NCI-H1048 (cell line): ENCODE measurements at regions not wholly inside any gene's neighbourhood (a gene's known extent, or its start where the extent isn't known, plus 50 kb on each side); places are given as distances from the start of the nearest gene placed in this dataset.

Experiments used
- DNase-seq: peaks from one replicate; lab custom pipeline; 2025; lab: John Stamatoyannopoulos, UW

DNA sequence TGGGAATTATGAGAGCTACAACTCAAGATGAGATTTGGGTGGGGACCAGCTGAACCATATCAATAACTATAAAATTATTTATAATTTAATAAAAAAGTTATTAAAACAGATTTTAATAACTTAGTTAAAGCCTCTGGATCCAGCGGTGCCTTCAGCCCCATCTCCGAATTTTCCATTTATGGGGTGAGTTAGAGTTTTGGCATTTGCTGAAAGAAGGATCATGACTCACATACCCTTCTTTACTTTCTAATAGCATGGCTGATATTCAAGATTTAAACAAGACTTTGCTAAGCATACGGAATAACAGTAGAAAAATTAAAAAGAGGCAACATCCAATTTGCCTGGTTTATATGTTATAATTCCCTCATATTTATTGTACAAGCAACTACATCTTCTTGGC is 94.5 kb downstream of the RDH14 start:
- no peak for DNase-seq

DNA sequence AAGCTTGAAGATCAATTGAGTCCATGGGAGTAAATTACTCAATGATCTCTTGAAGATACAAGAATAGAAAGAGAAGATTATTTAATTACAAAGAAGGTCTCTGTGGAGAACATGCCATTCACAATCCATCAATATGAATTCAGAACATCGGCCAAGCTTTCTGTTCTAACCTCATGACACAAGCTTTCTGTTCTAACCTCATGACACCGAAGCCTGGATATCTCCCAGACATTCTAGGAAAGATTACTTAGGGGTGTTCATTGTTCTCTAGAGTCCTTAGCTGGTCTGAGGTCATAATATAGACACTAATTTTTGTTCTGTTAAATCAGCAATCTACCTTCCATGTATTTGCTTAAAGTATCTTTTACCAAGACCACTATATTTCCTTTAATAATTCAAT is 95.5 kb downstream of the RDH14 start:
- no peak for DNase-seq

DNA sequence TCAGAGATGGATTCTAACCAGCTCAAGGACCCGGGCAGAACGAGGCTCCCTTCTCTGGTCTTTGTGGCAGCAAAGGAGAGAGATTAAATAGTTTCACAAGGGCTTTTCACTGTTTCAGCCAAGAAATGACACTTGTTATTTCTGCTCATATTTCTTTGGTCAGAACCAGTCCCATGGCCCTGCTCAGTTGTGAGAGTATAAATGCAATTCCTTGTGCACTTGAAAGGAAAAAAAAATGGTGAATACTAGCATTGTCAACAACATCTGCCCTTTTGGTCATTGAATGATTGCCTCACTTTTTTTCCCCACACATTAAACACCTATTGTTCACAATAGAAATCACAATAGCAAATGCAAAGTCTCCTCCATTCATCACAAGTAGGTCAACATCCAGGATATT is 104.4 kb downstream of the RDH14 start:
- no peak for DNase-seq

DNA sequence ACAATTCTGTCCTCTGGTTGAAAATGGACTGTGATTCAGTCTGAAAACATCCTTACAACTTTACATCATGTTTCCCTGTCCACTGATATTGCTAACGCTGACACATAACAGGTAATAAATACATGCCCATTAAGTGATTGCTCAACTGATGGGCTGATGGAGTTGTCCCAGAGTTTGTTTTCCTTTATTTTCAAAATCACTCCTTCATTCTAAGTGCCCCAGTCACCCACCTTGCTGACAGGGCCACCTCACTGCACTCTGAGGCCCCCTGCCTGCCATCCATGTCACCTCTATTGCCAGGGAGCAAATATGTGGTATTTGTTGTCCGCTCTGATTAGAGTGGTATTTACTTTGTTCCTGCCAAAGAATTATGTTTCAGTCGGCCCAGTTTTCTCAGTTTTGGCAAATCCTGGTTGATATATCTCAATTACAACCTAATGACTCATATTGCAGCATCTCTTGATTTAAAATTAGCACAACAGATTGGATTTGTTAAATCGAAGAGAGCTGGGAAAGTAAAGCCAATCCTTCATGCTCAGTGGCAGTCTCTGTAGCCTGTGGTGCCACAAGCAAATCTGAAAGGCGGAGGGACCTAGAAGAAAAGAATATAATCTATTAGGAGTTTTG is 105.1 kb downstream of the RDH14 start:
- DNase-seq, result no peak

DNA sequence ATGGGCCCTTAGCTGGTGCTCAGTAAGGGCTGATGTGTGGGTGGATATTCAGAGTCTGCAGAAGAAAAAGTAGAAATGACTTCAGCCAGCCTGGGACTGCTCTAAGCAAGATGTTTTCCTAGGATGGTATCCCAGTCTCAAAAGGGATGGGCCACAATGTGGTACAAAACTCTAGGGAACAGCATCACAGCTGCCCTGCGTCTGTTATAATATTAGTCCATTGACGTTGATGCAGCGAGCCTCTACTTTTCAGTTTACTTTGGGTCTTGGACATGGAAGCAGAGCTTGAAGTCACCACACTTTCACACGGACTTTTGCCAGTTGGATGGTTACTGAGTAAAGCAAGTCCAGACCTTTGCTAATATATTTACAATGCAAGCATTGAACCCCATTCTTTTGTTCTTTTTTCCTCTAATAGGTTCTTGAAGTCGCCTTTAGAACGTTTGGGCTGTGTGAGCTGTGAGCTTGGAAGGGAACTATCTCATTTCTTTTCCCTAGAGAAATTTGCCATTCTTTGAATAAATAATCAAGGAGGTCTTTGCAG is 105.7 kb downstream of the RDH14 start:
- DNase-seq, result no peak

DNA sequence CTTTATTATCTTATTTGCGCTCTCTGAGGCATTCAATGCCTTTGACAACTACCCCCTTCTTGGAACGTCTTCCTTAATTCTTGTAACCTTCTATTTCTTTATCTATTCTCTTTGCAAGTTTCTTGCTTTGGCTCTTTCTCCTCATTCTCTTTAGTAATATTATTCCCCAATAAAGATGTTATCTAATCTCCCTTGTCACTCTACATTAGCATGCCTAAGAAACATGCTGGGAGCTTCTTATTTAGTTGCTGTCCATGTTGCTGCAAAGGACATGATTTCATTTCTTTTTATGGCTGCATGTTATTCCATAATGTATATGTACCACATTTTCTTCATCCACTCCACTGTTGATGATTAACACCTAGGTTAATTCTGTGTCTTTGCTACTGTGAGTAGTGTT is 113.7 kb downstream of the RDH14 start:
- DNase-seq, result no peak

DNA sequence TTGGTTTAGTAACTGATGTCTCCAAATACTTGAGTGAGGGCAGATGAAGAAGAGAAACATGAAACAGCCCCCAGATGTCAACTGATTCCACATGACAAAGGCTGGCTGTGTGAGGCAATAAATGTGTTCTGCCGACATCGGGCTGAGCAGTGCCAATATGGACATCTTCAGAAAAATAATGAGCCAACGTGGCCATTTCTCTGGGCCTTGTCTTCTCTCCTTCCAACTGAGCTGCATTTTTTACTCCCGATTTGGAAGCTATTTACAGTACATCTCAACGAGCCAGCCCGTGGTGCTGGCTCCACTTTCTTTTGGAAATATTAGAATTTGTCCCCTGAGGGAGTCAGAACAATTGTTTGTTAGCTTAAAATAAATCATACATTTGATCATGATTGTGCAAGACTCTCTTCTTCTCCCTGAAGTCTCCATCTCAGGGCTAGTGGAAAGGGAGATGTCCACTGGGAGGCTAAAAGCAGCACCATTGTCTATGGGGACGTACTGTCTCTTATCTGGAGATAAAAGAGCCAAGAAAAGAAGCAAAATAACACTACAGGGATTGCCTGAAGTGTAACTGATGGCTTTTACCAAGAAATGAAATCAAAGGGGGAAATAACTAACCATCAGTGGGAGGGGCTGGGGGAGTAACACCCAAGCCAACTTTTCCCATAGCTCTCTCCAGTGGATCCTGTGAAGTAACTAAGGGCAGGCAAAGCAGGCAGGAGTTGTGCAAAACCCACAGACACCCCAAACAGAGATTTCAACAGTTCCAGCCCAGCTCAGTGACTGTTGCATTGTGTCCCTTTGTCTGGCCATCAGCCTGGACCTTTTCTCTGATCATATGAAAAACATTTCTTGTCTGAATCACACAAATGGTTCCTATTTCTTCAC is 114.8 kb downstream of the RDH14 start:
- no peak for DNase-seq

DNA sequence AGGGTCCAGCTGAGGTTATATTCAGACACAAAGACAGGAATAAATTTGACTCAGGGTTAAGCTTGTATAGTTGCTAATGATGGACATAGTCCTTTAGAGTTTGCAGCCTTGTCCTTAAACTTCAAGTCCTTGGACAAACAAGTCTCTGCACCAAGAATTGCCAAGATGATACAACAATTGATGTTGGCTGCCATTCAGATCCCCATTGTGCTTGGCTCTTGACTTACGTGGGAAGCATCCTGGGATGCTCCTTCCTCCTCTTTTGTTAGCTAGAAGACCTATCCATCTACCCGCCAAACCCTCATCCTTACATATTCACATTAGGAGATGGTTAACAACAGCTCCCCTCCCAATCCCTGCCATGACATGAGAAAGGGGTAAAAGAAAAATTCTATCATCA is 115.6 kb downstream of the RDH14 start:
- no peak for DNase-seq

DNA sequence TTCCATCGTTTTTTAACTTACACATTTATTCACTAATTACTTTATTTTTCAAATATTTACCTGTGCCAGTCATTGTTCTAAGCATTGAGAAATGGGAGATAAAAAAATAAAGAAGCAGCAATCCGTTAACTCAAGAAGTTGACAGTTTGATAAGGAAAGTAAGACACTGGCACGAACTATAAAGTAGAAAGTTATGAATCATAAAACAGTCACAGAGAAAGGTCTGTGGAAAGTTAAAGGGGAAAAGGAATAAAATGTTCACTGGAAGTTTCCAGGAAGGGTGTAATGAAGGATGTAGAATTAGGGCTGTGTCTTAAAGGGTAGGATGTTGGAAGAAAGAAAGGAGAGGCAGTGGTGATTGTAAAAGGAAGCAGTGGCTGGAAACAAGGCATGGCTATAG is 118.9 kb downstream of the RDH14 start:
- DNase-seq, result no peak

DNA sequence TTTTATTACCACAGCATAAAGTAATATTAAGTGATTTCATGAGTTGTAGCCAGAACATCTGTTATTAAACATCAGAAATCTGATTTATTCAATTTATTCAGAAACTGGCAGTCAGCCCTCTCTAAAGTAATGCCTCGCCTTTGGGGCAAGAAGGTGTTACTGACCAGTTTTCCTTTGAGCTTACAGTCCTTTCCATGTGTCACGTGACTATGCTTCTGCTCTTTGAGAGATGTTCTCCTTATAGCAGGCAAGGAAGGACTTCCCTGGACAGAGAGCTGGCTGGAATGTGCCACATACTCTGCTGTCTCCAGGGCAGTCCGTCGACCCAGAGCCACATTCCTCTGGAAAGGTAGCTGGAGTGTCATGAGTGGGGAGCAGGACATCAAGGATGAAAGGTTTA is 119.7 kb downstream of the RDH14 start:
- DNase-seq, result no peak

DNA sequence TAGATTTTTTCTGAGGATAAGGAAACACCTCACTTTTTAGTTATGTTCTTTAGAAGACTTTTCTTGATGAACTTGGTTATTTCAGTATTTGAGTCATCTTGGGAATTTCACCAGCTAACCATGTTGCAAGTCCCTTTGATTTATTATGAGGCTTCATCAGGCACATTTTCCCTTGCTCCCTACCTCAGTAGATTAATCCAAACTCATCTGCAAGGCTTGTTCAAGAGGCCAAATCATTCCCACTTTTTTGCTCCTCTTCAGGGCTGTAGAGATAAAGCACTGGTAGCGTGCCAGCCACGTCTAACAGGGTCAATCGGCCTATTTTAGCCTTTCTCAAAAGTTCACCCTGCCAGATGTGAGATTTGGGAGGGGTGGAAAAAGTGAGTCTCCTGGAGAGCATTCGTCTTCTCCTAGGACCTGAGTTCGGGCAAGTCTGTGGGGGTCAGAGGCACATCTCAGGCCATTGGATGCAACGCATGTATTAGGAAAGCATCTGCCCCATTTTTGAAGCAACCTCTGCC is 120.3 kb downstream of the RDH14 start:
- DNase-seq, result no peak

DNA sequence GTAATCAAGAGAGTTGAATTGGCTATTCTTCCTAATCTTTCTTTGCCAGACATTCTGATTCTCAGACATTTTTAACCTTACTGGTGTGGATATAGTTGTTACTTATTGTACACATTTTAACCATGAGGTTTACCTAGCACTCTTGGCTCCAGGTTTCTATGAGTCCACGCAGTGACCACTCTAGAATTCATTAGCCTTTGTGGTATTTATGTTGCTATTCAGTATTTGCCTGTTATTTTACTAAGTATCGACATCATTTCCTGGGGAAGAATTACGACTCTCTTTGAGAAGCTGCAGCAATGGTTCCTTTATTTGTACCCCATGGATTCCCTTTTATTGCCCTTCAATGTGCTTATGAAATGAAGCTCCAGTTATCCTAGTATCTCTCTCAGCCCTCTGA is 120.7 kb downstream of the RDH14 start:
- DNase-seq, result no peak

DNA sequence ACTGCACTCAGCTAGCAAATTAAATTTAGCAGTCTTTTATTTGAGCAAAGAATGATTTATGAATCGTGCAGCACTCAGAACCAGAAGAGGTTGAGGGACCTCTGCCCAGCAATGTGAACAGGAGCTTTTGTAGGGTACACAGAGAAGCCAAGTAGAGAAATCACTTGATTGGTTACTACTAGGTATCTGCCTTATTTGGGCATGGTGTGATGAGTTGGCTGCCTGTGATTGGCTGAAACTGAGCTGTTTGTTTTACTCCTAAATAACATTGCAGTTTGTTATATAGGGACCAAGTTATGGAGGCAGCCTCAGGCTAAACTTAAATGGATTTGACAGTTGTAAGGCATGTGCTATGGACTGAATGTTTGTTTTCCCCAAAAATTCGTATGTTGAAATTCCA is 122.5 kb downstream of the RDH14 start:
- DNase-seq, result no peak

DNA sequence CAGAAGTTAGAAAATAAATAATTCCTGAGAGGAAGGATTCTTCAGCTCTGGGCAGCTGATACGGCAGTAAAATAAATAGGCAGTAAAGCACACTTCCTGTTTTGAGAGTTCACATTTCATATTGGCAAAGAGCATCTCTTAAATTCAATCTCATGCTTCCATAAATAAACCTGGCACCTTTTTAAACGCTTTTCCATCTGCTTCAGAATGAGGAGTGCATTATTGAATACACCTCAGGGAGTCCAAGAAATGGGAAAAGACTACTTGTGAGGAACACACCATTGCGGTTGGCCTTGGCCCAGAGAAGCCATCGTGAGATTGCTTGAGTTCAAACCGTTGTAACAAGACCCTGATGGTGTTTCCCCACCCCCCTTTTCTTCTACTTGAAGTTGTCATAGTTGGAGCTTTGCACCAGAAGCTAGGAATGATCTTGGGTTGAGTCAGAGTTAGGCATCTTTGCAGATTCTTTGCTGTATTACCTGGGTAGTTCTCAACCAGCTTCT is 123.9 kb downstream of the RDH14 start:
- DNase-seq, result no peak

DNA sequence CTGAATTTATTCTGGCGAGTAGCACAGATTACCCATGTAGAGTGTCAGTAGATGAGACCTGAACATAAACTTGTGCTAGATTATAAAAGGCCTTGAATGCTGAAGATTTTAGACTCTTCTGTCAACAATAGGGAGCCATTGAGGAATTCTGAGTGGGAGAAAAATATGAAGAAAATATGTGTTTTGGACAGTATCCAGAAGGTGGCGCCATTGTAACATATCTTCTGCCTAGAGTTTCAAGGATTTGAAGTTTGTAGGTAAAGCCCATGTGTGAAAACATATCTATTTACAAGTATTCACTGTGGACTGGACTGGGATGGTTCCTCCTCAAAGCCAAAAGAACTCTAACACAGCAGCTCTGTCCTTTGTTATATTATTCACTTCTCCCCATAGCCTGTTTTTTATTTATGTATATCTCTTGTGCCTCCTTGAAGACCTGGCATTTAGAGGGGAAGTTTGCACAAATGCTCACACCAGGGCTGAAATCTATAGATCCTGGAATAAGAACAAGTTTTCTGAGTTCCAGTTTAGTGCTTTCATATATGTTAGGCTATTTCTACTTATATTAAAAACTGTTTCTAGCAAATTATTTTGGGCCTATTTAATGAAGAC is 124.9 kb downstream of the RDH14 start:
- DNase-seq, result peak; percentile 22

DNA sequence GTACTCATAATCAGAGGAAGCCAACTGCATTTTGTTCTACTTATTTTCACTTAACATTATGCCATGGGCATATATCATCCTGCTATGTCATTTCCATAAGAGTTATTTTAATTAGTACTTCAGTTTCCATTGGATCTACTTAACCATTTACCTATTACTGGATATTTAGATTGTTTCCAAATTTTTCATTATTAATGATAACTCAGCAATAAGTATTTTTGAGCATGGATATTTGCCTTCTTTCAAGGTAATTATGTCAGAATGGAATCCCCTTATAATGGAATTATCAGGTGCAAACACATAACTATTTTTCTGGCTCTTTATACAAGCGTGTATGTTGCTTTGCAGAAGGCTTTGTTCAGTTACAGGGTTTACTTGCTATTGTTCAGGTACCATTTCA is 126.6 kb downstream of the RDH14 start:
- no peak for DNase-seq

DNA sequence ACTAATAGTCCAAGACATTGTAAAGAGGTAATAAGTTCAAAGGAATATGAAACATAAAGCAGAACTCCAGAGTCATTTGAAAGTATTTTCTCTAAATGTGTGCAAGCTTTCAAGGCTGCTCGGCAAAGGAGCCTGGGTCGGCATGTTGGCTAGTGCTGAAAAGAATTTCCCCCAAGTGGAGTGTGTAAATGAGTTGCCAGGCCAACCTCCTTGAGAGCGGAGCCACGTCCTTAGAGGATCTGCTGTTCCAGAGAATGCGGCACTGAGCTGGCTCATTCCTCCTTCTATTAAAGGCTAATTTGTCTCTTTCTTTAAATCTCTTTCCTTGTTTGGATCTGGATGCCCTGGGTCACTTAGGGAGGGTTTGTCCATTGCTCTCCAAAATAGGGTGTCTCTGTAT is 127.5 kb downstream of the RDH14 start:
- DNase-seq, result no peak

DNA sequence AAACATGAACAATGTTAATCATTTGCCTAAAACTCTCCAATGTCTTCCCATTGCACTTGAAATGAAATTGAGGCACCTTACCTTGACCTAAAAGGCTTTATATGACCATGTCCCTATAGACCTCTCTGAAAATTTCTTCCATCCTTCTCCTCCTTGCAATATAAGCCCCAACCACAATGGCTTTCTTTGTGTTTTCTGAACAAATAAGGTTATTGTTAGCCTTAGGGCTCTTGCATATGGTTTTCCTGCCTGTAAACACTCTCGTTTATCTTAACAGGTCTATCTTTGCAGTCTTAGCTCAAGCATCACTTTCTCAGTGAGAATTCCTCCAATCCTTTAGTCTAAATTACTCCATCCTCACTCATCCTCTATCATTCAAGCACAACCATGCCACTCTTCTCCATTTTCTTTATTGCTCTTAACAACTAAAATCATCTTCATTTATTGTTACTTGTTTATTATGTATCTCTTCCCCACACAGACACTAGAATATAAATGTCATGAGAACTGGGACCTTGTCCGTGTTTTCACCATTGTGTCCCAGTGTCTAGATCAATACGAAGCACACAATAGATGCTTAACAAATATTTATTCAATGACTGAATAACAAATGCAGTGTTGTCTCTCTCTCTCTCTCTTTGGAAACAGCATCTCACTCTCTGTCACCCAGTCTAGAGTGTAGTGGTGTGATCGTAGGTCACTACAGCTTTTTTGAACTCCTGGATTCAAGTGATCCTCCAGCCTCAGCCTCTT is 129.3 kb downstream of the RDH14 start:
- no peak for DNase-seq

DNA sequence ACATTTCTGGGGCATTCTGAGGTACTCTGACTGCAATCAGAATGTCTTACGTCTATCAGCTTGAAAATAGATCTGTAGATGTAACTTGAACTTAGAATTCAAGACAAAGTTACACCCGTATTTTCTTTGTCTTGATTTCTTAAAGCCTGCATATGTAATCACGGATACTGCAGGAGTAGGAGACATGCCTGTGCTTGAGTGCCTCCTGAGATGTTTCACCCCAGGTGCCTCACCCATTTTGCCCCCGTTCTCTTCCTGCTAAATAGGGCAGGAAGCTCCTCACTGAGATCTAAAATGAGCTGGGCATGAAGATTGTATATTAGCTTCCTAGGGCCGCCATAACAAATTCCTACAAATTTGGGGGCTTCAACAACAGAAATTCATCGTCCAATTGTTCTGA is 131.9 kb downstream of the RDH14 start:
- DNase-seq, result no peak

DNA sequence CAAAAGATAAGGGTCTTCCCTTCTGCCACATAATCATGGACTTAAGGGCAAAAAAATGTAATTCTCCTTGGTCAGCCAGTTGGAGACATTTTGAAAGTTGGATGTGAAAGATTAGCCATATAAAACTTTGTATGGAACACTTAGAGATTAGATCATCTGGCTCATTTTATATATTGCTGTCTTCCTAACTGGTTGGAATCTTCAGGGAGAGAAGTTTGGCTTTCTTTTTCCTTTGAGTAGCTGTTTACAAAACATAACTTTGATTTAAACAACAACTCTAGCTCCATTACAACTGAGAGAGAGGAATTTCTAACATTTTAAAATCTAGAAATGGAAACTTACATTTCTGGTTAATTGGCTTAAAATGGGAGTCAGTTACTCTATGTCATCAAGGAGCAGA is 132.7 kb downstream of the RDH14 start:
- DNase-seq, result no peak

DNA sequence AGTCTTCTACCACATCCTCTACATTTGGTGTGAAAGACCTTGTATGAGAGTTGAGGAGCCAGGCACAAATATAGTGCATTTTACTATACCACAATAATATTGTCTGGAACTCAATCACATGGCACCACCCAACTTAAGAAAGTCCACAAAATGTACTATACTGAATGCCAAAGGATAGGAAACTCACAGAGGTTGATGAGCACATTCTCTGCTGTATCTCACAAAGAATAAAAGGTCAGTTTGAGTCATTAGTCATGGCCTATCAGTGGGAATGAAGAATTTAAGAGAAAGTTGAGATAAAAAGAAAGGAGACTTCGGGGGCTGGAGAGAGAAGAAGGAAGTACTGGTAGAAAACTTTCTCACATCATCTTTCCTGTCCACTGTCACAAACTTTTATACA is 134.3 kb downstream of the RDH14 start:
- DNase-seq, result no peak

DNA sequence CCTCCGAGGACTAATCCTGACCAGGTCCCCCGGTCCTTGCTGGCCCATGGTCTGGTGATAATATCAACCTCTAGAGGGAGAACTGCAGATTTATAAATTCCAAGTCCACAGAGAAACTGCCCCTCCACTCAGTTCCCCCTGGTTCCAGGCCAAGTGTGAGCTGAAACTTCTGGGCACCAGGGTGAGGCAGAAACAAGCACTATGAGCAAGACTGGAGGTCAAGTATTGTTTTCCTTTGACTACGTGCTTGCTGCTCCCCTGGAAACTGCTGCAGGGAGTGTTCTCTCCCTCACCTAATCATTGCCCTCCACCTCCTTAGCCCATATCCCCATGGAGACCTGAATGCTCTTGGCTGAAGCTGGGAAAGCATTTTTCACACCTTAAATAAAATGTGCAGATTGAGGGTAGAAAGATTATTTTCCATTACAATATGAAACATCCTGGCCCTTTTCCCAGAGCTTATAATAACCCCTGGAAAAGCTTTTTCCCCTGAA is 135.2 kb downstream of the RDH14 start:
- no peak for DNase-seq
